H1 (cell line): ENCODE measurements at regions not wholly inside any gene's neighbourhood (a gene's known extent, or its start where the extent isn't known, plus 50 kb on each side); places are given as distances from the start of the nearest gene placed in this dataset.

ENCODE experiments used
- CTCF ChIA-PET: fragments of 300-600 bp; sonication (Branson Sonifier 250); formaldehyde crosslinking; loops from one replicate; lab custom pipeline; 2021; ENCODE audit not compliant: partially characterized antibody; lab: Charles Lee
- POLR2A ChIA-PET: fragments of 300-600 bp; sonication (Branson Sonifier 250); formaldehyde crosslinking; loops from one replicate; lab custom pipeline; 2021; ENCODE audit warnings: inconsistent platforms; ENCODE audit not compliant: partially characterized antibody; lab: Charles Lee
- DNase-seq, 2 experiments: peaks; one replicate each; pipeline versions ENCODE4 v3.0.0 to v3.0.0-alpha.2; 2010 to 2022; ENCODE audit warnings: low spot score in 2 of 2, low read depth in 1 of 2, mixed read lengths in 1 of 2
- FAIRE-seq: peaks from 2 replicates; lab custom pipeline; 2011; peaks lifted over from hg19 to GRCh38; lab: Jason Lieb, UNC
- H2AFZ ChIP-seq: 2 replicates; pipeline ENCODE4 v1.8.1; 2012; ENCODE audit warnings: low read length, inconsistent platforms
- H2AK5ac ChIP-seq: 2 replicates; pipeline ENCODE4 v1.6.1; 2013; ENCODE audit warnings: low read depth, low read length
- H2BK120ac ChIP-seq: replicated peaks from 2 replicates; pipeline ENCODE3; 2013; ENCODE audit warnings: low read depth, low read length, inconsistent platforms
- H2BK12ac ChIP-seq: 2 replicates; pipeline ENCODE4 v1.6.1; 2013; ENCODE audit warnings: low read depth, low read length
- H2BK15ac ChIP-seq: 2 replicates; pipeline ENCODE4 v1.6.1; 2013; ENCODE audit warnings: low read length
- H2BK20ac ChIP-seq: 2 replicates; pipeline ENCODE4 v1.6.1; 2013; ENCODE audit warnings: low read length
- H2BK5ac ChIP-seq: 2 replicates; pipeline ENCODE4 v1.6.1; 2013; ENCODE audit warnings: low read depth, low read length
- H3K14ac ChIP-seq: 2 replicates; pipeline ENCODE4 v1.6.1; 2013; ENCODE audit warnings: inconsistent platforms; ENCODE audit not compliant: insufficient read length
- H3K18ac ChIP-seq: 2 replicates; pipeline ENCODE4 v1.6.1; 2013; ENCODE audit warnings: low read length; ENCODE audit errors: extremely low read depth
- H3K23ac ChIP-seq: 2 replicates; pipeline ENCODE4 v1.6.1; 2013; ENCODE audit warnings: inconsistent platforms; ENCODE audit not compliant: insufficient read length
- H3K23me2 ChIP-seq: 2 replicates; pipeline ENCODE4 v1.6.1; 2013; ENCODE audit warnings: low read depth, low read length
- H3K27ac ChIP-seq: 2 replicates; pipeline ENCODE4 v1.6.1; 2011; ENCODE audit warnings: low read depth, low read length, inconsistent platforms
- H3K27me3 ChIP-seq, 4 experiments: replicated peaks in 1 of 4; 1 replicate in 1 of 4; 2 replicates in 3 of 4; pipeline versions ENCODE4 v1.6.1 to v1.8.1; 2011 to 2013; ENCODE audit warnings: low read length in 3 of 4, mild to moderate bottlenecking in 3 of 4, inconsistent platforms in 2 of 4, mixed read lengths in 2 of 4, moderate library complexity in 1 of 4; ENCODE audit not compliant: control insufficient read depth in 3 of 4, insufficient read depth in 3 of 4; ENCODE audit errors: extremely low read depth in 1 of 4
- H3K36me3 ChIP-seq, 4 experiments: 2 replicates each; pipeline versions ENCODE4 v1.6.1 to v1.8.1; 2011 to 2013; ENCODE audit warnings: mild to moderate bottlenecking in 4 of 4, low read length in 3 of 4, moderate library complexity in 2 of 4, control low read depth in 1 of 4, inconsistent platforms in 1 of 4; ENCODE audit not compliant: insufficient read depth in 4 of 4, control insufficient read depth in 2 of 4
- H3K4ac ChIP-seq: replicated peaks from 2 replicates; pipeline ENCODE3; 2013; ENCODE audit warnings: low read length, low read depth, mixed read lengths, inconsistent platforms; ENCODE audit not compliant: insufficient read length
- H3K4me1 ChIP-seq, 4 experiments: replicated peaks in 1 of 4; 1 replicate in 1 of 4; 2 replicates in 3 of 4; pipeline versions ENCODE4 v1.6.1 to v1.8.1; 2011 to 2013; ENCODE audit warnings: low read length in 3 of 4, inconsistent platforms in 2 of 4, mixed read lengths in 1 of 4; ENCODE audit not compliant: insufficient read depth in 4 of 4, control insufficient read depth in 3 of 4
- H3K4me2 ChIP-seq, 2 experiments: 2 replicates each; pipeline versions ENCODE4 v1.6.1 to v1.8.1; 2011 to 2013; ENCODE audit warnings: low read depth in 2 of 2, low read length in 2 of 2, control low read depth in 1 of 2, inconsistent platforms in 1 of 2, mild to moderate bottlenecking in 1 of 2; ENCODE audit not compliant: insufficient read depth in 1 of 2
- H3K4me3 ChIP-seq, 4 experiments: fragments of 200-600, 300-600 bp in 1 of 4; sonication (generic), shearing (Covaris generic), sonication (Bioruptor Twin) in 1 of 4; 2 replicates each; pipeline versions ENCODE4 v1.5.1 to v1.8.1; 2011 to 2016; ENCODE audit warnings: low read length in 4 of 4, low read depth in 3 of 4, control low read depth in 2 of 4, inconsistent platforms in 2 of 4, mild to moderate bottlenecking in 2 of 4, mixed read lengths in 1 of 4, moderate library complexity in 1 of 4; ENCODE audit not compliant: insufficient read depth in 2 of 4; ENCODE audit errors: extremely low read depth in 1 of 4
- H3K56ac ChIP-seq: replicated peaks from 2 replicates; pipeline ENCODE3; 2013; ENCODE audit warnings: low read depth, mild to moderate bottlenecking, mixed read lengths, low read length, inconsistent platforms; ENCODE audit not compliant: insufficient read length
- H3K79me1 ChIP-seq: 2 replicates; pipeline ENCODE4 v1.6.1; 2013; ENCODE audit warnings: low read depth, low read length, control low read depth
- H3K79me2 ChIP-seq, 2 experiments: 2 replicates each; pipeline versions ENCODE4 v1.6.1 to v1.8.1; 2012 to 2013; ENCODE audit warnings: low read length in 2 of 2, mild to moderate bottlenecking in 2 of 2, inconsistent platforms in 1 of 2; ENCODE audit not compliant: insufficient read depth in 2 of 2, control insufficient read depth in 1 of 2
- H3K9ac ChIP-seq, 4 experiments: replicated peaks in 1 of 4; 1 replicate in 1 of 4; 2 replicates in 3 of 4; pipeline versions ENCODE4 v1.6.1 to v1.8.1; 2011 to 2013; ENCODE audit warnings: low read depth in 3 of 4, low read length in 3 of 4, control low read depth in 2 of 4, mild to moderate bottlenecking in 2 of 4, moderate library complexity in 2 of 4, inconsistent platforms in 1 of 4; ENCODE audit errors: extremely low read depth in 1 of 4
- H3K9me3 ChIP-seq, 2 experiments: 2 replicates each; pipeline versions ENCODE4 v1.6.1 to v1.8.1; 2012 to 2013; ENCODE audit warnings: mild to moderate bottlenecking in 2 of 2, moderate library complexity in 2 of 2, control low read depth in 1 of 2, inconsistent platforms in 1 of 2, low read depth in 1 of 2, low read length in 1 of 2, mixed read lengths in 1 of 2; ENCODE audit not compliant: insufficient read depth in 2 of 2
- H4K20me1 ChIP-seq, 2 experiments: replicated peaks in 1 of 2; 2 replicates each; pipeline versions ENCODE3 to v1.8.1; 2011 to 2013; ENCODE audit warnings: inconsistent platforms in 2 of 2, low read length in 2 of 2, mild to moderate bottlenecking in 1 of 2; ENCODE audit not compliant: insufficient read depth in 2 of 2, control insufficient read depth in 1 of 2
- H4K5ac ChIP-seq: 2 replicates; pipeline ENCODE4 v1.6.1; 2013; ENCODE audit warnings: low read length, low read depth, mixed read lengths, inconsistent platforms; ENCODE audit not compliant: insufficient read length
- H4K8ac ChIP-seq: 2 replicates; pipeline ENCODE4 v1.8.0; 2013; ENCODE audit warnings: mild to moderate bottlenecking, moderate library complexity, low read length, inconsistent platforms; ENCODE audit not compliant: insufficient read depth; ENCODE audit errors: extremely low read depth
- H4K91ac ChIP-seq: replicated peaks from 2 replicates; pipeline ENCODE3; 2013; ENCODE audit warnings: low read length, mixed read lengths, inconsistent platforms; ENCODE audit not compliant: insufficient read length
- FOSL1 ChIP-seq: IDR thresholded peaks from 2 replicates; pipeline ENCODE4 v1.6.1; 2011; ENCODE audit warnings: mild to moderate bottlenecking, low read depth, low read length, moderate library complexity; ENCODE audit not compliant: insufficient read depth
- SAP30 ChIP-seq: fragments of 300-600 bp; sonication (generic); IDR thresholded peaks from 2 replicates; pipeline ENCODE4 v1.7.1; 2012; ENCODE audit warnings: low read length, moderate library complexity, mild to moderate bottlenecking, inconsistent platforms; ENCODE audit not compliant: insufficient read depth, insufficient replicate concordance
- SIN3A ChIP-seq, 2 experiments: IDR thresholded peaks in 1 of 2; conservative IDR thresholded peaks in 1 of 2; 2 replicates each; pipeline ENCODE4 v1.6.1; 2011 to 2012; ENCODE audit warnings: low read length in 2 of 2, improper control_type of control experiment in 1 of 2, low read depth in 1 of 2, mild to moderate bottlenecking in 1 of 2
- SP1 ChIP-seq: IDR thresholded peaks from 2 replicates; pipeline ENCODE4 v1.6.1; 2011; ENCODE audit warnings: low read depth, low read length
- USF2 ChIP-seq: IDR thresholded peaks from 2 replicates; pipeline ENCODE4 v1.6.1; 2011; ENCODE audit warnings: low read length, improper control_type of control experiment
- WGBS, 2 experiments: shearing (Covaris generic) in 1 of 2; methylation state at CpG; one replicate each; pipeline versions ENCODE4 v1.1.6 to v1.1.7; 2013 to 2015; ENCODE audit warnings: low lambda C conversion rate in 2 of 2, mixed read lengths in 2 of 2, inconsistent platforms in 1 of 2, low coverage in 1 of 2, missing lambda C conversion rate in 1 of 2; ENCODE audit not compliant: insufficient replicate concordance in 2 of 2, insufficient coverage in 1 of 2, insufficient read length in 1 of 2; ENCODE audit errors: extremely low coverage in 1 of 2, missing lambda C conversion rate in 1 of 2; 5-methylcytosine and 5-hydroxymethylcytosine counted together

GRCh38 chr2:198414976-198415375, 610.6 kb downstream of the PLCL1 start:
- CTCF ChIA-PET = interaction anchor here (0.5 to 1.8 kb wide), 3 partner anchors 14 to 994 kb away, joined by 3 to 4 read pairs (median 4); no protein-coding TSS in a partner anchor
- Histone ChIP-seq H3K23me2 (no peaks in the 10 kb centered on the region), H4K8ac (no peak overlapping the region), H2BK12ac (no peak overlapping the region), H2AFZ (no peak overlapping the region), H3K56ac (no peak overlapping the region), H3K23ac (no peak overlapping the region)
- no peak for FAIRE-seq
- TF ChIP-seq SAP30 (no peak), USF2 (no peak), SIN3A (conservative IDR thresholded peaks at IDR 0.05 in 1 of 2, IDR thresholded peaks at IDR 0.05 in 1 of 2; ENCODE audit: low read depth in 1 of 2, low read length in 2 of 2) (no peak), SP1 (no peak), FOSL1 (no peak)
- TF ChIP-seq, all 59 proteins: peak for 0
- peaks cover 0 to 1% (median 0%) of the 10 kb centered on the region in 4 experiments; a peak in 1 of 7 replicates for H3K27me3 ChIP-seq
- H3K4me3 ChIP-seq = no peak overlapping the region
- H3K18ac ChIP-seq = no peak overlapping the region
- no peaks in the 10 kb centered on the region for H3K79me1 ChIP-seq
- H4K5ac ChIP-seq = no peak overlapping the region
- 84% methylated on average over 2 of the region's 2 CpGs; no CpG with 5 or more reads in 1 of the 2 experiments for WGBS, 2 experiments
- H3K4me2 ChIP-seq = no peak overlapping the region
- H3K9ac ChIP-seq = no peak overlapping the region
- no peaks in the 10 kb centered on the region for H4K20me1 ChIP-seq
- H3K9me3 ChIP-seq = no peaks in the 10 kb centered on the region
- H2BK5ac ChIP-seq = no peak overlapping the region
- H2BK15ac ChIP-seq = no peak overlapping the region
- H2BK120ac ChIP-seq = no peak overlapping the region
- no peaks in the 10 kb centered on the region for H3K79me2 ChIP-seq
- no peak overlapping the region for H2BK20ac ChIP-seq
- no peak overlapping the region for H3K14ac ChIP-seq
- H3K4me1 ChIP-seq = no peaks in the 10 kb centered on the region
- POLR2A ChIA-PET = no interaction called here
- H3K27ac ChIP-seq = no peak overlapping the region
- H2AK5ac ChIP-seq = no peak overlapping the region
- DNase-seq = no peak
- H4K91ac ChIP-seq = no peak overlapping the region
- H3K4ac ChIP-seq = no peak overlapping the region
- no peaks in the 10 kb centered on the region for H3K36me3 ChIP-seq
